Esophagus muscularis mucosa (tissue), 4 donors: ENCODE measurements at regions not wholly inside any gene's neighbourhood (a gene's known extent, or its start where the extent isn't known, plus 50 kb on each side); places are given as distances from the start of the nearest gene placed in this dataset.

Experiments used
- DNase-seq: peaks from one replicate; pipeline ENCODE4 v3.0.0-alpha.2; 2017; ENCODE audit errors: extremely low spot score
- H3K27ac ChIP-seq, 4 donors: fragments of 200-600 bp; sonication (generic); replicated peaks in 1 of 4; 1 replicate in 3 of 4; 2 replicates in 1 of 4; pipeline ENCODE4 v1.5.1; 2016 to 2019; ENCODE audit warnings: mild to moderate bottlenecking in 1 of 4
- H3K27me3 ChIP-seq, 4 donors: fragments of 200-600 bp; sonication (generic); one replicate each; pipeline versions ENCODE4 v1.5.1 to v1.6.0; 2016 to 2019
- H3K36me3 ChIP-seq, 4 donors: fragments of 200-600 bp; sonication (generic); one replicate each; pipeline ENCODE4 v1.5.1; 2016 to 2019
- H3K4me1 ChIP-seq, 4 donors: fragments of 200-600 bp; sonication (generic); one replicate each; pipeline ENCODE4 v1.5.1; 2016 to 2019
- H3K4me3 ChIP-seq, 4 donors: fragments of 200-600 bp; sonication (generic); 1 replicate in 2 of 4; 2 replicates in 2 of 4; pipeline ENCODE4 v1.5.1; 2016 to 2019; ENCODE audit warnings: mild to moderate bottlenecking in 4 of 4, moderate library complexity in 1 of 4
- H3K9me3 ChIP-seq, 4 donors: fragments of 200-600 bp; sonication (generic); 1 replicate in 3 of 4; 2 replicates in 1 of 4; pipeline ENCODE4 v1.5.1; 2016 to 2019
- CTCF ChIP-seq, 3 experiments: fragments of 200-600 bp in 2 of 3; fragments of 450-650 bp in 1 of 3; sonication (generic) in 2 of 3; IDR thresholded peaks; one replicate each; pipeline ENCODE4 v1.5.1; 2017 to 2019; ENCODE audit warnings: antibody characterized with exemption in 3 of 3, mild to moderate bottlenecking in 2 of 3, moderate library complexity in 1 of 3
- EP300 ChIP-seq: sonication (generic); formaldehyde crosslinking; IDR thresholded peaks from one replicate; pipeline ENCODE4 v1.6.1; 2017; ENCODE audit warnings: antibody characterized with exemption
- POLR2A ChIP-seq: fragments of 450-650 bp; IDR thresholded peaks from one replicate; pipeline ENCODE4 v1.6.1; 2017; ENCODE audit warnings: antibody characterized with exemption, moderate library complexity, mild to moderate bottlenecking, low read depth
- POLR2AphosphoS5 ChIP-seq, 2 donors: sonication (generic); formaldehyde crosslinking; IDR thresholded peaks; one replicate each; pipeline ENCODE4 v1.6.1; 2017; ENCODE audit warnings: antibody characterized with exemption in 2 of 2
- WGBS: methylation state at CpG from one replicate; pipeline ENCODE4 v1.1.5; 2018; 5-methylcytosine and 5-hydroxymethylcytosine counted together
- intact Hi-C: fragments of 100-400 bp; cut with DNase I; formaldehyde crosslinking; loops from one replicate; pipeline ENCODE4 v1.15.1; 2023

- H3K27me3 ChIP-seq, result no peaks in the 10 kb centered on the region
- DNase-seq, result no peak
- TF ChIP-seq CTCF (IDR thresholded peaks at IDR 0.05) (no peak), EP300 (no peak)
- no peaks in the 10 kb centered on the region for H3K36me3 ChIP-seq
- no peak overlapping the region for H3K27ac ChIP-seq
- WGBS, result 96% methylated on average over 1 of the region's 1 CpG
- peaks cover 0 to 8% (median 0%) of the 10 kb centered on the region in 4 donors for H3K4me1 ChIP-seq
- intact Hi-C loops, result no loop called here
- no peak overlapping the region for H3K4me3 ChIP-seq
- no peaks in the 10 kb centered on the region for H3K9me3 ChIP-seq
Observed at GRCh38 chr9:82558346-82558745, 504.6 kb downstream of the RASEF start.

- WGBS, result 85% methylated on average over 9 of the region's 9 CpGs
- intact Hi-C loops, result no loop called here
Observed at GRCh38 chr9:82558855-82559630, 503.9 kb downstream of the RASEF start.

GRCh38 chr9:82560036-82560435 lies 502.9 kb downstream of the RASEF start:
- no peaks in the 10 kb centered on the region for H3K27me3 ChIP-seq
- H3K4me1 ChIP-seq, result peaks cover 0 to 3% (median 1%) of the 10 kb centered on the region in 4 donors
- no peaks in the 10 kb centered on the region for H3K9me3 ChIP-seq
- no peaks in the 10 kb centered on the region for H3K36me3 ChIP-seq
- 97% methylated on average over 1 of the region's 1 CpG for WGBS
- no peak for TF ChIP-seq EP300
- TF ChIP-seq POLR2AphosphoS5 (IDR thresholded peaks at IDR 0.05), result no peak
- no peak for TF ChIP-seq POLR2A
- TF ChIP-seq CTCF (IDR thresholded peaks at IDR 0.05), result no peak
- no peak overlapping the region for H3K27ac ChIP-seq
- intact Hi-C loops, result no loop called here
- DNase-seq, result no peak
- no peak overlapping the region for H3K4me3 ChIP-seq

More at GRCh38 chr9:82558855-82559630, 503.9 kb downstream of the RASEF start:
- Histone ChIP-seq H3K4me3 (no peak overlapping the region), H3K9me3 (no peaks in the 10 kb centered on the region), H3K27ac (no peak overlapping the region), H3K4me1 (peaks cover 0 to 8% (median 0%) of the 10 kb centered on the region in 4 donors), H3K36me3 (no peaks in the 10 kb centered on the region), H3K27me3 (no peaks in the 10 kb centered on the region)
- TF ChIP-seq EP300, result no peak
- TF ChIP-seq CTCF (IDR thresholded peaks at IDR 0.05), result no peak
- no peak for TF ChIP-seq POLR2A
- no peak for TF ChIP-seq POLR2AphosphoS5 (IDR thresholded peaks at IDR 0.05)
- DNase-seq, result no peak

- H3K9me3 ChIP-seq, result no peaks in the 10 kb centered on the region
- no peak overlapping the region for H3K4me3 ChIP-seq
- intact Hi-C loops, result no loop called here
- TF ChIP-seq POLR2AphosphoS5 (IDR thresholded peaks at IDR 0.05), result no peak
- TF ChIP-seq POLR2A, result no peak
- no peak for TF ChIP-seq EP300
- TF ChIP-seq CTCF (IDR thresholded peaks at IDR 0.05), result no peak
- 78% methylated on average over 9 of the region's 9 CpGs for WGBS
- no peaks in the 10 kb centered on the region for H3K27me3 ChIP-seq
- DNase-seq, result no peak
- no peaks in the 10 kb centered on the region for H3K36me3 ChIP-seq
- peaks cover 3 to 6% (median 5%) of the 10 kb centered on the region in 4 donors for H3K4me1 ChIP-seq
- no peak overlapping the region for H3K27ac ChIP-seq
Observed at GRCh38 chr9:82560457-82560904, 502.5 kb downstream of the RASEF start.
